DND-41 (cell line): ENCODE measurements at regions not wholly inside any gene's neighbourhood (a gene's known extent, or its start where the extent isn't known, plus 50 kb on each side); places are given as distances from the start of the nearest gene placed in this dataset.

ENCODE experiments used
- EZH2 ChIP-seq: IDR thresholded peaks from 3 replicates; pipeline ENCODE4 v1.6.1; 2012; ENCODE audit warnings: borderline replicate concordance, low read depth, mild to moderate bottlenecking, moderate library complexity, low read length, inconsistent platforms; ENCODE audit not compliant: severe bottlenecking
- TF ChIP-seq, protein P1 (sequence below): IDR thresholded peaks from 2 replicates; pipeline ENCODE4 v1.5.1; 2012; ENCODE audit warnings: borderline replicate concordance, low read length, moderate library complexity, mild to moderate bottlenecking; ENCODE audit not compliant: poor library complexity, severe bottlenecking; ENCODE audit errors: extremely low read depth

DNA sequence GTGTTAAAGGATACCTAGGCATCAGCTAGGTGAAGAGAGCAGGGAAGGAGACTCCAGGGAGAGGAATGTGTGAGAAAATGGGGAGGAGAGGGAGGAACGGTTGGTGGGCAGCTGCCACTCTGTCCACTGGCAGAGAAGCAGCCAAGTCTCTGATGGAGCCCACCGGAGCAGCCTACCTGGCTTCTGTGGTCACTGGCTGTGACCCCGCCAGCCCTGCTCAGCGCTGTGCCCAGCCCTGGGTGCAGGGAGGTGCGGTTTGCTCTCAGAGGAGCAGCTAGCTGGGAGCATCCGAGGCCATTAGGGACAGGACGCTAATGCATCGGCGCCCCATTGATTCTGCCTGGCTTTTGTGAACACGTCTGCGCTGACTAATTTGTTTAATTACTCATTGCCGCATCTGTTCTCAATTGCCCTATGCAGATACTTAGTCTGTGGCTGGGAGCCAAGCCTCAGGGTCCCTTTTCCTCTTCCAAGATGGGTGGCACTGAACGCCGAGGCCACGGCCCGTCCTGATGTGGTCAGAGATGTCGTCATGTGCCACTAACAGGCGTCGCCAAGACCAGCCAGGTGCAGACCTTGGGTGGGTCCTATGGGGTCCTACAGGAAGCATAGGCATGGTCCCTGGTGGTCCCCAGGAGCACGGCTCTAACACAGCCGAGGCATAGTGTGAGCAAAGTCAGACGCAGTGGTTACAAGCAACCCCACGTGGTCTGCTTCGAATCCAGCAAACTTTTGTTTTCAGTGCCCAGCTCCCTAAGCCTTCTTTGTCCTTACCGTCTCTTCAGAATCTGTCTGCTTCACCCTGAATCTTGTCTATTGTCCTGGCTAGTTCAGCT, 82.0 kb downstream of the RRM2 start:
- TF ChIP-seq, protein P1, sequence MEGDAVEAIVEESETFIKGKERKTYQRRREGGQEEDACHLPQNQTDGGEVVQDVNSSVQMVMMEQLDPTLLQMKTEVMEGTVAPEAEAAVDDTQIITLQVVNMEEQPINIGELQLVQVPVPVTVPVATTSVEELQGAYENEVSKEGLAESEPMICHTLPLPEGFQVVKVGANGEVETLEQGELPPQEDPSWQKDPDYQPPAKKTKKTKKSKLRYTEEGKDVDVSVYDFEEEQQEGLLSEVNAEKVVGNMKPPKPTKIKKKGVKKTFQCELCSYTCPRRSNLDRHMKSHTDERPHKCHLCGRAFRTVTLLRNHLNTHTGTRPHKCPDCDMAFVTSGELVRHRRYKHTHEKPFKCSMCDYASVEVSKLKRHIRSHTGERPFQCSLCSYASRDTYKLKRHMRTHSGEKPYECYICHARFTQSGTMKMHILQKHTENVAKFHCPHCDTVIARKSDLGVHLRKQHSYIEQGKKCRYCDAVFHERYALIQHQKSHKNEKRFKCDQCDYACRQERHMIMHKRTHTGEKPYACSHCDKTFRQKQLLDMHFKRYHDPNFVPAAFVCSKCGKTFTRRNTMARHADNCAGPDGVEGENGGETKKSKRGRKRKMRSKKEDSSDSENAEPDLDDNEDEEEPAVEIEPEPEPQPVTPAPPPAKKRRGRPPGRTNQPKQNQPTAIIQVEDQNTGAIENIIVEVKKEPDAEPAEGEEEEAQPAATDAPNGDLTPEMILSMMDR = no peak
- TF ChIP-seq EZH2 = no peak
